ENCODE measurements at regions not wholly inside any gene's neighbourhood (a gene's known extent, or its start where the extent isn't known, plus 50 kb on each side); places are given as distances from the start of the nearest gene placed in this dataset.

DNA sequence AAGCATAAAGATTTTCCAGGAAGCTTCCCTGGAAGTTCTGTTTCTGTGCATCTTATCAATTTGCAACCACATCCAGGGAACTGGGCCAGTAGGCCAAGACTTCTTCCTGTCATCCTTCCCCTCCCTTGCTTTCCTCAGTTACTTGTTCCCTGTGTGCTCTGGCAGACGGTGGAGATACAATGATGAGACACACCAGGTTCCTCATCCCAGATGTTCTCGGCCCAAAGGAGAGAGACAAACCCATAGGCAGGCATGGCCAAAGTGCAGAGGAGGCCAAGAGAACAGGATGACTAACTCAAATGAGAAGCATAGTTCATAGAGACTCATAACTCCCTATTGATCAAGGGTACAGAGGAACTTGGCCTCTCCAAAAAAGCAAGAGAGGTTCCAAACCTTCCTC, 652.6 kb downstream of the CCDC171 start:
- no peak overlapping the region for H3K4me3 ChIP-seq (ENCODE audit: low read depth, low read length)
- DNase-seq (ENCODE audit: low read depth, low spot score): no peak
- in situ Hi-C loops (cut with HindIII; ENCODE audit: low sequenced_read_pairs): no loop called here
- TF ChIP-seq, protein P1, sequence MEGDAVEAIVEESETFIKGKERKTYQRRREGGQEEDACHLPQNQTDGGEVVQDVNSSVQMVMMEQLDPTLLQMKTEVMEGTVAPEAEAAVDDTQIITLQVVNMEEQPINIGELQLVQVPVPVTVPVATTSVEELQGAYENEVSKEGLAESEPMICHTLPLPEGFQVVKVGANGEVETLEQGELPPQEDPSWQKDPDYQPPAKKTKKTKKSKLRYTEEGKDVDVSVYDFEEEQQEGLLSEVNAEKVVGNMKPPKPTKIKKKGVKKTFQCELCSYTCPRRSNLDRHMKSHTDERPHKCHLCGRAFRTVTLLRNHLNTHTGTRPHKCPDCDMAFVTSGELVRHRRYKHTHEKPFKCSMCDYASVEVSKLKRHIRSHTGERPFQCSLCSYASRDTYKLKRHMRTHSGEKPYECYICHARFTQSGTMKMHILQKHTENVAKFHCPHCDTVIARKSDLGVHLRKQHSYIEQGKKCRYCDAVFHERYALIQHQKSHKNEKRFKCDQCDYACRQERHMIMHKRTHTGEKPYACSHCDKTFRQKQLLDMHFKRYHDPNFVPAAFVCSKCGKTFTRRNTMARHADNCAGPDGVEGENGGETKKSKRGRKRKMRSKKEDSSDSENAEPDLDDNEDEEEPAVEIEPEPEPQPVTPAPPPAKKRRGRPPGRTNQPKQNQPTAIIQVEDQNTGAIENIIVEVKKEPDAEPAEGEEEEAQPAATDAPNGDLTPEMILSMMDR (IDR thresholded peaks at IDR 0.05; ENCODE audit: low read depth, low read length): no peak

DNA sequence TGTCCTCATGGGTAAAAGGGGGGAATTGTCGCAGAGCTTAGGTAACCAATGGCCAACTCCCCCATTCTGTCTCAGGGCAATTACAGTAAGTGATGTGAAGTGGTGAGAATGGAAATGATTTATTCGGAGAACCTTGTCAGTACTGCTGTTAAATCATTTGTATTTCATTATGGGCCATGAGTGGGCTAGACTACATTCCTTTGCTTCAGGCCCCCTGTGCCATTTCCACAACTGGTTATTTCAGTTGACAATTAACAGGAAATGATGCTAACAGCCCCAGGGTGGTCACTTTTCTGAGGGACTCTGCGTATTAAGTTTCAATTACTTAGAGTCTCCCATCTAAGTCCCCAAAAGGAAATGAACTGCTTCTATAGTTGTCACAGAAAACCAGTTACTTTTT, 653.7 kb downstream of the CCDC171 start:
- TF ChIP-seq, protein P1 (IDR thresholded peaks at IDR 0.05; ENCODE audit: low read depth, low read length): no peak
- in situ Hi-C loops (cut with HindIII; ENCODE audit: low sequenced_read_pairs): no loop called here
- no peak overlapping the region for H3K4me3 ChIP-seq (ENCODE audit: low read depth, low read length)
- no peak for DNase-seq (ENCODE audit: low read depth, low spot score)

DNA sequence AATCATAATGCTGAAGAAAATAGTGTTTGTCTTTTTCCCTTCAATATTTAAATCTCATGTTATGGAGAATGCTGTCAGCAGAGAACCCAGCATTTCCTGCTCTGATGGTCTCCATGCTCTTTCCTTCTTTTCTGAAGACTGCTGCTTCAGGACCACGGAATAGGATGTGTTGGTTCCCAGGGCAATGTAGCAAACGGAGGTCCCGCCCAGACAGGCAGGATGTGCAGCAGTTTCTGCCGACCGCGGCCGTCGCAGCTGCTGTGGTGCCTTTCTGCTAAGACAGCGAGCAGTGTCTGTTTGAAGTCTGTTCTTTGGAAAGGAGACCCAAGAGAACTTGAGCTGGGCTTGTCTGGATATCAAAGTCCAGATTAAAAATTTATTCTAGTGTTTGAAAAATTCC, 654.3 kb downstream of the CCDC171 start:
- in situ Hi-C loops (cut with HindIII; ENCODE audit: low sequenced_read_pairs): no loop called here
- DNase-seq (ENCODE audit: low read depth, low spot score): peak; percentile 61
- H3K4me3 ChIP-seq (ENCODE audit: low read depth, low read length): no peak overlapping the region
- TF ChIP-seq, protein P1 (IDR thresholded peaks at IDR 0.05; ENCODE audit: low read depth, low read length): no peak

DNA sequence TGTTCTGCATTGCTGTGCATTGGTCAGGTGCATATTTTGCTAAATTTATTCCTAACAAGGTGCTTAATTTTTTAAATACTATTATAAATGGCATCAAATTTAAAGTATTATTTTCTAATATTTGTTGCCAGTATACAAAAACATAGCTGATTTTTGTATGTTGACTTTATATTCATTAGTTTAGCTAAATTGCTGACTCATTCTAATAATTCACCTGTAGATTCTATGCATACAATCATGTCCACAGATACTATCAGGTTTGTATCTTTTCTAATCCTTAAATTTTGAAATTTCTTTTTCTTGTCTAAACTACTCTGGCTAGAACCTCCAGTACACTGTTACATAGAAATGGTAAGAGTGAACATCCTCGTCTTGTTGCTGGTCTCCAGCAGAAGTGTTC, 657.6 kb downstream of the CCDC171 start:
- no peak overlapping the region for H3K4me3 ChIP-seq (ENCODE audit: low read depth, low read length)
- DNase-seq (ENCODE audit: low read depth, low spot score): no peak
- TF ChIP-seq, protein P1 (IDR thresholded peaks at IDR 0.05; ENCODE audit: low read depth, low read length): no peak
- in situ Hi-C loops (cut with HindIII; ENCODE audit: low sequenced_read_pairs): no loop called here

- DNase-seq (ENCODE audit: low read depth, low spot score): no peak
- TF ChIP-seq, protein P1 (IDR thresholded peaks at IDR 0.05; ENCODE audit: low read depth, low read length): no peak
- in situ Hi-C loops (cut with HindIII; ENCODE audit: low sequenced_read_pairs): no loop called here
- no peak overlapping the region for H3K4me3 ChIP-seq (ENCODE audit: low read depth, low read length)
Observed at GRCh38 chr9:16211946-16212345, 658.5 kb downstream of the BNC2 start.

GRCh38 chr9:16213781-16214515, 656.5 kb downstream of the BNC2 start:
- H3K4me3 ChIP-seq (ENCODE audit: low read depth, low read length): no peak overlapping the region
- DNase-seq (ENCODE audit: low read depth, low spot score): peak; percentile 99
- TF ChIP-seq, protein P1 (IDR thresholded peaks at IDR 0.05; ENCODE audit: low read depth, low read length): no peak
- in situ Hi-C loops (cut with HindIII; ENCODE audit: low sequenced_read_pairs): no loop called here

Measured in astrocyte of the spinal cord (primary cell).